ENCODE measurements at regions not wholly inside any gene's neighbourhood (a gene's known extent, or its start where the extent isn't known, plus 50 kb on each side); places are given as distances from the start of the nearest gene placed in this dataset.
"Not testable (repeated sequence)": the region's sequence is repeated elsewhere in the genome, so short reads cannot be mapped to it uniquely, and the experiment has no call there.

GRCh38 chr6:61103660-61104059, 1182.4 kb downstream of the KHDRBS2 start:
- not testable (repeated sequence) for H3K9me3 Mint-ChIP-seq; H3K4me3 Mint-ChIP-seq; DNase-seq; H3K4me1 ChIP-seq (ENCODE audit: control insufficient read depth, insufficient read depth, low read length); H3K4me1 Mint-ChIP-seq; H3K27me3 ChIP-seq (ENCODE audit: control insufficient read depth, insufficient read depth, low read length, poor library complexity, severe bottlenecking); H3K9ac ChIP-seq (ENCODE audit: extremely low read depth, low read length, poor library complexity, severe bottlenecking); H3K36me3 ChIP-seq (ENCODE audit: control insufficient read depth, insufficient read depth, low read length); H3K9me3 ChIP-seq (ENCODE audit: control insufficient read depth, low read length); H3K4me3 ChIP-seq (ENCODE audit: low read length); H3K27ac ChIP-seq (ENCODE audit: low read depth, low read length); H3K27ac Mint-ChIP-seq; H3K27me3 Mint-ChIP-seq (ENCODE audit: insufficient read depth); H3K36me3 Mint-ChIP-seq (ENCODE audit: low read depth)
- 92 to 100% methylated on average over 1 of the region's 3 CpGs for WGBS, 2 experiments (ENCODE audit: insufficient coverage in 1 of 2, insufficient read length in 1 of 2)

DNA sequence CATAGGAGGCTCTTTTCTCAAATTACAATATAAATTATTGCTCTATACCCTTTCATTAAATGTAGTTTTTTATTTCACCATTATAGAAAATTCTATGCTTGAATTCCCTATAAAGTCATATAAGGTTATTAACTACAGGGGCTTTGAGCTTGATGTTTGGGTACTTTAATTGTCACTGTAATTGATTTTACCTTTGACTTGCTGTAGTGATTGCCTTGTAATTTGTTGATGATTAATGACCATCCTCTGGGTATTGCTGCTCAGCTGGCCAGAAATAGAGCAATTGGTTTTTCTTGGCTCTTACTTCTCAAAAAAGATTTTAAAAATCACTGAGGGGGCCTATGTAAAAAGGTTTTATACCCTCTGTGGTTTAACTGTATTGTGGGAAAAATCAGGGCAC, 1186.0 kb downstream of the KHDRBS2 start:
- no peaks in the 10 kb centered on the region for H3K27me3 Mint-ChIP-seq (ENCODE audit: insufficient read depth)
- TF ChIP-seq, protein P1, sequence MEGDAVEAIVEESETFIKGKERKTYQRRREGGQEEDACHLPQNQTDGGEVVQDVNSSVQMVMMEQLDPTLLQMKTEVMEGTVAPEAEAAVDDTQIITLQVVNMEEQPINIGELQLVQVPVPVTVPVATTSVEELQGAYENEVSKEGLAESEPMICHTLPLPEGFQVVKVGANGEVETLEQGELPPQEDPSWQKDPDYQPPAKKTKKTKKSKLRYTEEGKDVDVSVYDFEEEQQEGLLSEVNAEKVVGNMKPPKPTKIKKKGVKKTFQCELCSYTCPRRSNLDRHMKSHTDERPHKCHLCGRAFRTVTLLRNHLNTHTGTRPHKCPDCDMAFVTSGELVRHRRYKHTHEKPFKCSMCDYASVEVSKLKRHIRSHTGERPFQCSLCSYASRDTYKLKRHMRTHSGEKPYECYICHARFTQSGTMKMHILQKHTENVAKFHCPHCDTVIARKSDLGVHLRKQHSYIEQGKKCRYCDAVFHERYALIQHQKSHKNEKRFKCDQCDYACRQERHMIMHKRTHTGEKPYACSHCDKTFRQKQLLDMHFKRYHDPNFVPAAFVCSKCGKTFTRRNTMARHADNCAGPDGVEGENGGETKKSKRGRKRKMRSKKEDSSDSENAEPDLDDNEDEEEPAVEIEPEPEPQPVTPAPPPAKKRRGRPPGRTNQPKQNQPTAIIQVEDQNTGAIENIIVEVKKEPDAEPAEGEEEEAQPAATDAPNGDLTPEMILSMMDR (conservative IDR thresholded peaks at IDR 0.05) = no peak
- H3K4me1 ChIP-seq (ENCODE audit: control insufficient read depth, insufficient read depth, low read length) = no peaks in the 10 kb centered on the region
- no peak for DNase-seq
- H3K9me3 Mint-ChIP-seq = peaks cover 9% of the 10 kb centered on the region
- no peaks in the 10 kb centered on the region for H3K4me1 Mint-ChIP-seq
- H3K27ac ChIP-seq (ENCODE audit: low read depth, low read length) = no peak overlapping the region
- no peaks in the 10 kb centered on the region for H3K9me3 ChIP-seq (ENCODE audit: control insufficient read depth, low read length)
- no peak overlapping the region for H3K9ac ChIP-seq (ENCODE audit: extremely low read depth, low read length, poor library complexity, severe bottlenecking)
- no peaks in the 10 kb centered on the region for H3K27me3 ChIP-seq (ENCODE audit: control insufficient read depth, insufficient read depth, low read length, poor library complexity, severe bottlenecking)
- no peak overlapping the region for H3K27ac Mint-ChIP-seq
- no peak overlapping the region for H3K4me3 ChIP-seq (ENCODE audit: low read length)
- H3K36me3 Mint-ChIP-seq (ENCODE audit: low read depth) = no peaks in the 10 kb centered on the region
- H3K36me3 ChIP-seq (ENCODE audit: control insufficient read depth, insufficient read depth, low read length) = no peaks in the 10 kb centered on the region
- H3K4me3 Mint-ChIP-seq = no peak overlapping the region

DNA sequence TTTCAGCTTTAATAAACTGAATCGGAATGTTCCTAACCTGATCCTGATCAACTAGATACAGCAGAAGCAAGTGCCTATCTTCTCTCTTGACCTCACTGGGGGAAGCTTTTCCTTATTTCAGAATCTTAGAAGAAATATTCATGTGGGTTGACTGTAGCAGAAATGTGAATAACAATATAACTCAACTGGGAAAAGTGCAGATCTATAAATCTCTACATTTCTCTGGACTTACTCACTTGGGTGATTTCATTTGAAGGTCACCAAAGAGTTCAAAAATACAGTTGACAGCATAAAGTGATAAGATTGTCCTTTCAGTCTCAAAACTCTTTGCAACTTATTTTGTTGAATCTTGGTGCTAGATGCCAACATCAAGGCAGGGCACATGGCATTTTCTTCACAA, 1186.5 kb downstream of the KHDRBS2 start:
- 82% methylated on average over 1 of the region's 1 CpG; no CpG with 5 or more reads in 1 of the 2 experiments for WGBS, 2 experiments (ENCODE audit: insufficient coverage in 1 of 2, insufficient read length in 1 of 2)
- not testable (repeated sequence) for H3K9ac ChIP-seq (ENCODE audit: extremely low read depth, low read length, poor library complexity, severe bottlenecking); H3K4me1 Mint-ChIP-seq; H3K27me3 Mint-ChIP-seq (ENCODE audit: insufficient read depth); H3K27ac Mint-ChIP-seq; H3K4me1 ChIP-seq (ENCODE audit: control insufficient read depth, insufficient read depth, low read length); H3K36me3 Mint-ChIP-seq (ENCODE audit: low read depth); DNase-seq; H3K4me3 Mint-ChIP-seq; H3K9me3 Mint-ChIP-seq; H3K27me3 ChIP-seq (ENCODE audit: control insufficient read depth, insufficient read depth, low read length, poor library complexity, severe bottlenecking); H3K36me3 ChIP-seq (ENCODE audit: control insufficient read depth, insufficient read depth, low read length); H3K27ac ChIP-seq (ENCODE audit: low read depth, low read length); H3K4me3 ChIP-seq (ENCODE audit: low read length); H3K9me3 ChIP-seq (ENCODE audit: control insufficient read depth, low read length)

GRCh38 chr6:61087986-61088385, 1198.0 kb downstream of the KHDRBS2 start:
- H3K4me3 ChIP-seq (ENCODE audit: low read length) = not testable (repeated sequence)

More at GRCh38 chr6:61087986-61088385, 1198.0 kb downstream of the KHDRBS2 start:
- H3K27ac ChIP-seq (ENCODE audit: low read depth, low read length); H3K36me3 Mint-ChIP-seq (ENCODE audit: low read depth); H3K9ac ChIP-seq (ENCODE audit: extremely low read depth, low read length, poor library complexity, severe bottlenecking); H3K4me1 Mint-ChIP-seq; H3K9me3 Mint-ChIP-seq; H3K9me3 ChIP-seq (ENCODE audit: control insufficient read depth, low read length); H3K36me3 ChIP-seq (ENCODE audit: control insufficient read depth, insufficient read depth, low read length); DNase-seq; H3K27me3 Mint-ChIP-seq (ENCODE audit: insufficient read depth); H3K27me3 ChIP-seq (ENCODE audit: control insufficient read depth, insufficient read depth, low read length, poor library complexity, severe bottlenecking); H3K27ac Mint-ChIP-seq; H3K4me3 Mint-ChIP-seq; H3K4me1 ChIP-seq (ENCODE audit: control insufficient read depth, insufficient read depth, low read length): not testable (repeated sequence)
- 86 to 100% methylated on average over 1 of the region's 1 CpG for WGBS, 2 experiments (ENCODE audit: insufficient coverage in 1 of 2, insufficient read length in 1 of 2)

Data from endodermal cell (in vitro differentiated cells).